ENCODE measurements at regions not wholly inside any gene's neighbourhood (a gene's known extent, or its start where the extent isn't known, plus 50 kb on each side); places are given as distances from the start of the nearest gene placed in this dataset.

DNA sequence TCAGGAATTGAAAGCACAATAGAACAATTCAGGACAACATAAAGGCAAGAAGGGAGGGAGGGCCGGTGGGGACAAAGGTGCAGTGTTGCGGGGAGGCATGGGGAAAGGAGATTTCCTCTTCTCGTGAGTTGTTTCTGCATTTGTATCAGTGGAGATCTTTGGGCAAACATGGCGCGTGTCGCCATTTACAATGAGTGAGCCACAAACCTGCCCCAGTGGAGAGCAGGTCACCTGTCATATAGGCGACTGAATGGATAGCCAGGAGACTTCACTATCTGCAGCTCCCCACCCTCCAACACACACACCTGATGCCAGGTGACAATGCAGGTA, 87.7 kb upstream of the SLC45A1 start:
- intact Hi-C loops (cut with micrococcal nuclease): no loop called here

DNA sequence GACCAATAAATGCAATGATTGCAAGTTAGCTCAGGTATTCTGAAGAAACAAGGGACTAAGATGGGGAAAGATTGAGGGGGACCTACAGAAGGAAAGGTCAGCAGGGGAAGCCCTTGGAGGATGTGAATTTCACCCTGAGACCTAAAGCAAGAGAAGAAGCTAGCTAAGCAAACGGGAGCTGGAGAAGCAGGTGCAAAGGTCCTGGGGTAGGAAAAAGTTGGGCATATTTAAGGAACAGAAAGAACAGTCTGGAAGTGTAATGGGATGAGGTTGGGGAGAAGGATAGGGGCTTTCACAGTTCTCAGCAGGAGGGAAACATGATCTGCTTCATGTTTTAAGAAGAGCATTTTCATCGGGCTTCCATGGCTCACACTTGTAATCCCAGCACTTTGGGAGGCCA, 89.7 kb upstream of the SLC45A1 start:
- intact Hi-C loops (cut with micrococcal nuclease): loop anchor here (10.0 kb wide), 1 partner anchor 193 kb away; no protein-coding TSS in a partner anchor

DNA sequence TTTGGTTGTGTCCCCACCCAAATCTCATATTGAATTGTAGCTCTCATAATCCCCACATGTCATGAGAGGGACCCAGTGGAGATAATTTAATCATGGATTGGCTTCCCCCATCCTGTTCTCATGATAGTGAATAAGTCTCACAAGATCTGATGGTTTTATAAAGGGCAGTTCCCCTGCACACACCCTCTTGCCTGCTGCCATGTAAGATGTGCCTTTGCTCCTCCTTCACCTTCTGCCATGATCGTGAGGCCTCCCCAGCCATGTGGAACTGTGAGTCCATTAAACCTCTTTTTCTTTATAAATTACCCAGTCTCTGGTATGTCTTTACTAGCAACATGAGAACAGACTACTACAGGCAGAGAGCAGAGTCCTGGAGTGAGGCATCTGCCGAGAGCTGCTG, 90.2 kb upstream of the SLC45A1 start:
- intact Hi-C loops (cut with micrococcal nuclease): loop anchor here (10.0 kb wide), 1 partner anchor 193 kb away; no protein-coding TSS in a partner anchor

DNA sequence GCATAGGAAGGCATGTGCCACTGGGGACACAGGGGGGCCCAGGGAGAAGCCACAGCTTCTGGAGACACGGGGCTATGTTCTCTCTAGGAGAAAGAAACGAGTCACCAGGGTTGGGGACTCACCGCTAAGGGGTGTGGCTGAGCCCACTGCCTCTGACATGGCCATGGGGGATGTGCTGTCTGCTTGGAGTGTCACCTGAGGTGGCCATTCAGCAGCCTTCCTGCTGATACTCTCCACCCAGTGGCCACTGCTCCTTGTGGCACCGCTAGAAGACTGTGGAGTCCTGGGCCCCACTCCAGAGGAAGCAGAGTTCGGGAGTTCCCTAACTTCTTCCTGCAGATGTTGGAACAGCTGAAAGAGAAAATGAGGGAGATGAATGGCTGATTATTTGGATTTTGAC, 91.2 kb upstream of the SLC45A1 start:
- intact Hi-C loops (cut with micrococcal nuclease): loop anchor here (10.0 kb wide), 1 partner anchor 192 kb away; no protein-coding TSS in a partner anchor

DNA sequence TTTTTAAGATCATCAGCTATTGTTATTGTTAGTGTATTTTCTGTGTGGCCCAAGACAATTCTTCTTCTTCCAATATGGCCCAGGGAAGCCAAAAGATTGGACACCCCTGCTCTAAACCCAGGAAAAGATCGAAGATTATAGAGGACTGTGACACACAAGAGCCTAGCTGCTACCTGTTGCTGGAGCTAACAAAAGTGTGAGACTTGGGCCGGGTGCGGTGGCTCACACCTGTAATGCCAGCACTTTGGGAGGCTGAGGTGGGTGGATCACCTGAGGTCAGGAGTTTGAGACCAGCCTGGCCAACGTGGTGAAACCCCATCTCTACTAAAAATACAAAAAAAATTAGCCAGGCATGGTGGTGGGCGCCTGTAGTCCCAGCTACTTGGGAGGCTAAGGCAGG, 91.9 kb upstream of the SLC45A1 start:
- intact Hi-C loops (cut with micrococcal nuclease): loop anchor here (10.0 kb wide), 1 partner anchor 191 kb away; no protein-coding TSS in a partner anchor

DNA sequence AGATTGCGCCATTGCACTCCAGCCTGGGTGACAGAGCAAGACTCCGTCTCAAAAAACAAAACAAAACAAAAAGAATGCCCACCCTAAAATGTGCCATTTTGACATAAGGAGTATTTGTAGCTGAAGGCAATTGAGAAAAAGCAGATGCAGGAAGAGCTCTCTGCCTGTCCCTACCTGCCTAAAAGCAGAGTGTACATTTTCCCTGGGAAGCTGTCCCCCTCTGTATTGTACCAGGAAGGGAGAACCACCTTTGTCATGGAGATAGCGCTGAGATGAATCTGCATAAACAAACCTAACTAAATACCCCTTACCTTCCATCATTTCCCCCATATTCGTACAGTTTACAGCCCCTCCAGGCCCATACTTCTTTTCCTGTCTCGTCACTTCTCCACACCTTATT, 94.4 kb upstream of the SLC45A1 start:
- intact Hi-C loops (cut with micrococcal nuclease): loop anchor here (10.0 kb wide), 1 partner anchor 189 kb away; no protein-coding TSS in a partner anchor

DNA sequence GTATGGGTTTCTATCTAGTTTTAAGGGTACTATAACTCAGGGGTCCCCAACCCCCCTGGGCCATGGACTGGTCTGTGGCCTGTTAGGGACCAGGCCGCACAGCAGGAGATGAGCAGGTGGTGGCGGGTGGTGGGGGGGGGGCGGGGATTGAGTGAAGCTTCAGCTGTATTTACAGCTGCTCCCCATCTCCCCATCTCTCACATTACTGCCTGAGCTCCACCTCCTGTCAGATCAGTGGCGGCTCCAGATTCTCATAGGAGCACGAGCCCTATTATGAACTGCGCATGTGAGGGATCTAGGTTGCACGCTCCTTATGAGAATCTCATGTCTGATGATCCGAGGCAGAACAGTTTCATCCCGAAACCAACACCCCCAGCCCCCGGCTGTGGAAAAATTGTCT, 95.1 kb upstream of the SLC45A1 start:
- intact Hi-C loops (cut with micrococcal nuclease): loop anchor here (10.0 kb wide), 1 partner anchor 188 kb away; no protein-coding TSS in a partner anchor

DNA sequence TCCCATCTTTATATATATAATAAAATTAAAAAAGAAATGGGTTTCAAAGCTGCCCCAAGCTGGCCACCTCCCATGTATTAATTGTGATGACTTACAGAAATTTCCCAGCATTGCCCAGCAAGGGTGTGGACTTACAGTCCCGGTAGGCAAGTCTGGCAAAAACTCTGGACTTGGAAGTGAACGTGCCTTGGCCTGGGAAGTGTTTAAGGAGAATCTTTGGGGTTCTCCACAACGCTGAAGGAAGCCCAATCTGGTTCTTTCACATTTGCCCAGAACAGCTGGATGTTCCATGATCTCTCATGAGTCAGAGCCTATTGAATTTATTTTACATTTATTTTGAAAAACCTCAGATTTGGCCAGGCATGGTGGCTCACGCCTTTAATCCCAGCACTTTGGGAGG, 98.4 kb upstream of the SLC45A1 start:
- intact Hi-C loops (cut with micrococcal nuclease): no loop called here

DNA sequence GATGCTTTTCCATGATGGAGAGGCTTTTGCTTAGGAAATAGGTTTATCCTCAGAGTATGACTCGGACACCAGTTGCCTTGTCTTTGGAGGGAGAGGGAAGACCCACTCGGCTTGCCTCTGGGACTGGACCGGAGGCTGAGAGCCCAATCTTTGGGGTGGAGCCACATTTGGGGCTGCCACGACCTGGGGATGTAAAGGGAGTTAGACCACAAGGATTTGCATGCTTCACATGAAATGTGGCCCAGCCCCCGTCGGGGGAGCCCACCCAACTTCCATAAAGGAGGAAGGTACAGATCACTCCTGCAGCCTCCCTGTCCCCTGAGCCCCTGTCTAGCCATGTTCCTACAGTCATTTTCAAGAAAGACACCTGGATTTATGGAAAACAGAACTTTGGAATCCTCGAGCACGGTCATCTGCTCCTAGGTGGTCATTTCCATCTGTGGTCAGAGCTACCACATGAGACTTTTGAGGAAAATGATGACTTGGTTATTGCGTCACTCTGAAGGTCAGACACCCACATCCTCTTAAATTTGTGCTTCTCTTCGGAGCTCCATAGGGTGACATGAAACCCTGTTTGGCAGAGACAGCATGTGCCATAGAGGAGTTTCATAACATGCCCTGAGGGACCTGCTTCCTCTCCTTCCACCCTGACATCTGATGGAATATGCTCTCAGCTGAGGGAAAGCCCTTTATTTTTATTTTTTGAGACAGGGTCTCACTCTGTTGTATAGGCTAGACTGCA, 99.4 kb upstream of the SLC45A1 start:
- intact Hi-C loops (cut with micrococcal nuclease): no loop called here

DNA sequence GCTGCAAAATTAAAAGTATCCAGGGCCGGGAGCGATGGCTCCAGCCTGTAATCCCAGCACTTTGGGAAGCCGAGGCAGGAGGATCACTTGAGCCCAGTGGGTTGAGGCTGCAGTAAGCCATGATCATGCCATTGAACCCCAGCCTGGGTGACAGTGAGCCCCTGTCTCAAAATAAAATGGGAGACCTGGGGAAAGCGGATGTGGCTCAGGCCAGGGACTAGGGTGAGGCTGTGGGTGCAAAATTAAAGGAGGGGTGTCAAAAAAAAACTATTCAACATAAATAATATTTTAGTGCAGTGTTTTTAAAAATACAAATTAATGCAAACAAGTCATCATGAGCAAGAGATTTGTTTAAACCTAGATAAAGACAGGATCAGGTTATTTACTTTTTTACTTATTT, 100.1 kb upstream of the SLC45A1 start:
- intact Hi-C loops (cut with micrococcal nuclease): no loop called here

DNA sequence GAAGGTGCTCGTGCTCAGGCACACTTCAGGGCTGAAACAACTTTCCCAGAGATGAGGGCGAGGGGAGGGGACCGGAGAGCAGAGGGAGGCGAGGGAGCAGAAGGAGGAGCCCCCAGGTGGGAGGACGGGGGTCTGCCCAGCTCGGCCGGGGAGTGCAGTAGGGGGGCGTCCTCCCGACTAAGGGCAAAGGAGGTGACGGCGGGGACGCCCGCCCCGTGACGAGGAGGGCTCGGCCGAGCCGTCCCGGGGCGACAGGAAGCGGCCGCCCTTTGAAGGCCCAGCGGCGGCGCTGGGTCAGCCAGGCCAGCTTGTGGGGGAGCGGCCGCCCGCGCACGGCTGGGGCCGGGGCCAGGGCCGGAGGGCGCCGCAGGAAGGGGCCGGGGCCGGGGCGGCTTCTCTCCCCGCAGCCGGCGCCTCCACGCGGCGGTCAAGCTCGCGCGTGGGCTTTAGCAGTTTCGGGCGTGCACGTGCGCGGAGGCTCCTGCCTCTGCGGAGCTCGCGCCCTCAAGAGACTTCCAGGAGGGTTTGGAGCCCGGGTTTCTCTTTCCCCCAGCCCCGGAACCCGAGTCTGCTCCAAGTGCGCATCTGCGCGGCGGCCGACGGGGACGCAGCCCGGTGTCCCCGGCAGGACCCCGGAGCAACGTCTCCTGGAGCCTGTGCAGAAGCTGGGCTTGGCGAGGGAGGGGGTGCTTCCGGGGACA, 100.8 kb upstream of the SLC45A1 start:
- intact Hi-C loops (cut with micrococcal nuclease): no loop called here

DNA sequence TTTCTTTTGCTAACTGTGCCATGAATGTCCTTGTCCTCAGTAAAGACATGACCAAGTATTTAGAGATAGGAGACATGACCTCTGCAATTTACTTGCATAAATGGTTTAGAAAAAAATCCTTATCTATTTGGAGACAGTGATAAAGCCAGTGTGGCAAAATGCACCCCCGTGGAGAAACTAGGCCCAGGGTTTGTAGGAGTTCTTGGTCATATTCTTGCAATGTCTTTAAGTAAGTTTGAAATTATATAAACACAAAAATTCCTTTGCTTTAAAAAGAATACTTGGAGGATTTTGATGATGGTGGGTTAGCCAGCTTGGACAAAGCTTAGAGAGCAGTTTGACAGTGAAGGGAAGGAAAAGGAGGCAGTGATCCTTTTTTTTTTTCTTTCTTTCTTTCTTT, 101.9 kb upstream of the SLC45A1 start:
- intact Hi-C loops (cut with micrococcal nuclease): no loop called here

DNA sequence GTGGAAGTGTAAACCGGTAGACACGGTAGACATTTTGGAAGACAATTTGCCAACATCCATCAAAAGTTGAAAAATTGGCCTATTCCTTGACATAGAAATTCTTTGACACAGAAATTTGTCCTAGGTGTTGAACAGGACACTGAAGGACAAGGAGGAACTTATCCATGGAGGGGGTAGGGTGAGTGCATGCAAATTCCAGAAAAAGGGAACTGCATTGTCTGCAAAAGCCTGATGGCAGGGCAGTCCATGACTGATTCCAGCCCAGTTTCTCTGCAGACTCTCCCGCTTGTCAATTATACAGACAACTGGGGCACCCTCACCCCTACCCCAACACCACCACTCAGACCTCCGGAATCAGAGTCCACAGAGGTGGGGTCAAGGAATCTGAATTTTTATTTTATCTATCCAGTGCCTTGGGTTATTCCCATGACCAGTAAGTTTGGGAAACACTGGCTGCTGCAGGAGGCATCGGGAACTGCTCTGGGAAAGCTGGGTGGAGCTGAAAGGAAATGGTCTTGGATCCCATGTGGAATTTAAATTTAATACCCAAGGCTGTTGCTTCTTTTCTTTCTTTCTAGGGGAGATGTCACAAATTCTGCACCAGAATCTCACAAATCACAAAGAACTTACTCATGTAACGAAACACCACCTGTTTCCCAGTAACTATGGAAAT, 103.3 kb upstream of the SLC45A1 start:
- intact Hi-C loops (cut with micrococcal nuclease): no loop called here

DNA sequence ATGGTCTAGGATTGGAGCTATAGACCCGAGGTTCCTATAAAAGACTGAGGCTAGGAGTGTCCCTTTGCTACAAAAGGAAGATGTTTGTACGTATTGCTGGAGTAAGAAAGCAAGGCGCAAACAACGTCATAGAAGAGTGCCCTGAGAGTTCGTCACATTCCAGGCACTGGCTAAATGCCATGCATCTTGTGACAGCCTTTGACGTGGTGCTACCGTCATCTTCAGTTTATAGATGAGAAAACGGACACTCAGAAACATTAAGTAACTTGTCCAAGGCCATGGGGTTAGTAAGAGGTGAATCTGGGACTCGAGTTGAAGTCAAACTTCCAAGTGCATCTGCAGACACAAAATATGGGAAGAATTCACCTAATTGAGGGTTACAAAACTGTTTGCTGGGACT, 104.2 kb upstream of the SLC45A1 start:
- intact Hi-C loops (cut with micrococcal nuclease): no loop called here

DNA sequence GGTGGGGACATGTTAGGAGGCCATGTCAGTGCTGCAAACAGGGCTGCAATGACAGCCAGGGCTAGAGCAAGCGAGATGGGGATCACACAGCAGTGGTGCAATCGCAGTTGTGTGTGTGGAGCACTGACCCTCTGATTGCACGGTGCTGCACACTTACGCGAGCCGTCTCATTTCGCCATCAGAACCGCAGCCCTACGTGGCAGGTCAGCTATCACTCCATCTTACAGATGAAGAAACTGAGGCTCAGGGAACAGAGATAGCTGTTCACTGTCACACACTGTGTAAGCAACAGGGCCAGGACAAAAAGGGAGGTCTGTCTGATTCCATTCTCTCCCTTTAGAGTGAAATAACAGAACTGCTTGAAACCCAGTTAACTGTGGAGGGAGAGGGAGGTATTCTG, 104.8 kb upstream of the SLC45A1 start:
- intact Hi-C loops (cut with micrococcal nuclease): no loop called here

DNA sequence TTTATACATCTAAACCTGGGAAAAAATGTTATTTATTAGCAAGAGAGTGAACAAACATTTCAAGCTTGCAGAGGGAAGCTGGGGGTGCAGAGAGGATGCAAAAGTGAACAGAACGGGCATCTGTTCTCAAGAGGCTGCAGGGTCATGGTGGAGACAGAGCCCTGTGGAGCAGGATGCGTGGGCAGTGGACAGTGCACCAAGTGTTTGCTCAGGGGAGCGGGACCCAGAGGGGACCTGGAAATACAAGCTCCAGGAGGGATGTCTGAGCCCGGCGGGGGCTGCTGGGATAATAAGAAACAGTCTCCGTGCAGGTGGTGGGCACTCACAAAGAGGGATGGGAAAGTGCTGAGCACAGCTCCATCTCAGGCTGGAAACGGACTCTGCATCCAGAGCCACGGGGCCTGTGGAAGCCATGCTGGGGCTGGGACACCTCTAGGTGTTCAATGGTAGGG, 105.3 kb upstream of the SLC45A1 start:
- intact Hi-C loops (cut with micrococcal nuclease): no loop called here

DNA sequence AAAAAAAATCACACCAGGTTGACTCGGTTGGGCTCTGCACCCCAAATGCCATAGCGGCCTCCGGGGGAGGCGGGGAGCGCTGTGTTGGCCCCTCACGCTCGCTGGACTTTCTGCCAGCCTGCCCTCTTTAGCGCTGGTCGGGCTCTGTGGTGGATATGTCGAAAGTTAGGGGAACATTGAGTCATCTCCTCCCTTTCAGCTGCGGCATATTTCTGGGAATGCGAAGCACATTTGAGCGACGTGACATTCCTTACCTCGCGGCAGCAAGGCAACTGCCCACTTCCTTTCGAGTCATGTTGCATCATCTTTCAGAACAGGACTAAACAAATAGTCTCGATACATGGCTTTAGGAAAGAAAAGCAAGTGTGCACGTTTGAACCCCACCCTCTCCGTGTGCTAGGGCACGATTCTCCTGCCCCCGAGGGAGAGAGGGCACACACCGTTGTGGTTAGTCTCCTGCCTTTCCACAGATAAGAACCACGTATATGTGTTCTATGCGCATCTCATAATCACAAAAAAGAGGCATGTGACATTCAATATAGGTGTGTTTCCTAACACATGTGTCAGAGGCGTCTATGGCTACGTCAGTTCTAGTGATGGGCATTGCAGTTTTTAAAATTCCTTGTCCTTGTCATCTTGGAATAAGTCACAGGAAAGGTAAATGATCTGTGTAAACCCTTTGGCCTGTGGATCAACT, 105.9 kb upstream of the SLC45A1 start:
- intact Hi-C loops (cut with micrococcal nuclease): no loop called here

DNA sequence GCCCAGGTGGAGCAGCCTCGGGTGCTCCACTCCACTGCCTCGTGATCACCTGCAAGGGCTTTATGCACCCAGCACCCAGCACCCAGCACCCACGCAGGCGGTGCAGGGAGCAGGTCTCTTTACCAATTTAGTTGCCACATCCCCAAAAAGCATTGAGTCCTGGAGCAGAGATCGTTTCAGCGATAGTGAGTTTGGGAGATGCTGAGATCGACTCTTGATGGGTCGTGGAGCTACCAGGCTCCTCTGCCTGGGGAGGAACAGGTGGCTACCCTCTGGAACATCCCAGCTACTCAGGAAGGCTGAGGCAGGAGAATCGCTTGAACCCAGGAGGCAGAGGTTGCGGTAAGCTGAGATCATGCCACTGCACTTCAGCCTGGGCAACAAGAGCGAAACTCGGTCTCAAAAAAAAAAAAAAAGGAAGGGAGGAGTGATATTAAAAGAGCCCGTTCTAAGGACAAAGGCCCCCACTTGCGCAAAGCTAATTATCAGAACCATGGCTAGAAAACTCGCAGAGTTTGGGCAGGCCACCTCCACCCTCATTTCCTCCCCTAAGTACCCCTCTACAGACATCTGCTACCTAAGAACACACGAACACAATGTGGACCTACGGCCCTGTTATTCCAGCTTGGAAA, 106.5 kb upstream of the SLC45A1 start:
- intact Hi-C loops (cut with micrococcal nuclease): no loop called here

DNA sequence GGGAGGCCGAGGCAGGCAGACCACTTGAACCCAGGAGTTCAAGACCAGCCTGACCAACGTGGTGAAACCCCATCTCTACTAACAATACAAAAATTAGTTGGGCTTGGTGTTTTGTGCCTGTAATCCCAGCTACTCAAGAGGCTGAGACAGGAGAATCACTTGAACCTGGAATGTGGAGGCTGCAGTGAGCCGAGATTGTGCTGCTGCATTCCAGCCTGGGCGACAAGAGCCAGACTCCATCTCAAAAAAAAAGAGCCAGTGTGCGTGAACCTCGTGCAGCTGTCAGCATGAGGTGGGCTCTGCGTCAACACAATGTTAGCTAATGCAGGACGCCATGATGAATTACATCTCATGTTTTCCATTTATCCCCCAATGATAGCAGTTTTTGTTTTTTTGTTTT, 110.7 kb upstream of the SLC45A1 start:
- intact Hi-C loops (cut with micrococcal nuclease): no loop called here

DNA sequence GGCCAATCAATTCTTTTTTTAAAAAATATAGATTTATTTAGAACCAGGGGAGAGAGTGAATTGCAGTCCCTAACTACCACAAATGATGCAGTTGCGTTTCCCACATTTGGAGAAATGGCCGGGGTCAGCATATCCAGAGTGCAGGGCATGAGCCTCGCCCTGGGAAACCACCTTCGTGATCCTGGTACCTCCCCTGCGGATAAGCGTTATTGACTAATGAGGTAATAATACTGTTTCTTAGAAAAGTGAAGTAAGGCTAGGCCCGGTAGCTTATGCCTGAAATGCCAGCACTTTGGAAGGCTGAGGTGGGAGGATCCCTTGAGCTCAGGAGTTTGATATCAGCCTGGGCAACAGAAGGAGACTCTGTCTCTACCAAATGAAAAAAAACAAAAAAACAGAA, 111.5 kb upstream of the SLC45A1 start:
- intact Hi-C loops (cut with micrococcal nuclease): no loop called here

DNA sequence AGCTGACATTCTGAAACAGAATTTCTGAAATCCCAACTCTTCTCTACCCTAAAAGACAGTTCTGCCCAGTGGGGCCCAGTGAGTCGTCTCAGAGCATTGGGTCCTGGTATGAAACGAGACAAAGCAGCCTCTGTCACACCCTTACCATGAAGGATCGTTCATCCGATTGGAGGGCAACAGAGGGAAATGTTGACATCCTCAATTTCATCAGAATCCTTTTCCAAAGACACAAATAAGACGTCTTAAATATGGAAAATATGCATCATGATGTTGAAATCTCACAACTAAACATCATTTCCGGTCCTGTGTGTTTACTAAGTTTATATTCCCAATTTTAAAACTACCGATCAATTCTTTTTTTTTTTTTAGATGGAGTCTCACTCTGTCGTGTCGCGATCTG, 112.1 kb upstream of the SLC45A1 start:
- intact Hi-C loops (cut with micrococcal nuclease): no loop called here

Data from T-helper 1 cell treated with Interleukin-12 subunit alpha and Interleukin-12 subunit beta and Interleukin-4 antibody, amounts not matched to agents 30 ng/mL and 1 ng/mL, for 36 hours (primary cell).